Skeletal muscle tissue (tissue), 3 donors: ENCODE measurements at regions not wholly inside any gene's neighbourhood (a gene's known extent, or its start where the extent isn't known, plus 50 kb on each side); places are given as distances from the start of the nearest gene placed in this dataset.

Experiments used
- H3K27ac ChIP-seq: one replicate; pipeline ENCODE4 v1.7.0; 2013; ENCODE audit warnings: mild to moderate bottlenecking, low read depth, low read length, inconsistent platforms
- H3K27me3 ChIP-seq, 3 donors: one replicate each; pipeline ENCODE4 v1.7.0; 2013; ENCODE audit warnings: low read length in 3 of 3; ENCODE audit not compliant: control insufficient read depth in 3 of 3, insufficient read depth in 3 of 3
- H3K36me3 ChIP-seq, 3 donors: one replicate each; pipeline ENCODE4 v1.7.0; 2013; ENCODE audit warnings: low read length in 3 of 3; ENCODE audit not compliant: control insufficient read depth in 3 of 3, insufficient read depth in 3 of 3
- H3K4me1 ChIP-seq, 3 donors: one replicate each; pipeline ENCODE4 v1.7.0; 2013; ENCODE audit warnings: low read length in 3 of 3, mild to moderate bottlenecking in 3 of 3; ENCODE audit not compliant: control insufficient read depth in 3 of 3, insufficient read depth in 3 of 3
- H3K4me3 ChIP-seq, 3 donors: one replicate each; pipeline ENCODE4 v1.7.0; 2013; ENCODE audit warnings: low read length in 3 of 3
- H3K9ac ChIP-seq, 3 donors: one replicate each; pipeline ENCODE4 v1.7.0; 2013; ENCODE audit warnings: low read length in 3 of 3, mild to moderate bottlenecking in 3 of 3, moderate library complexity in 2 of 3, low read depth in 1 of 3
- H3K9me3 ChIP-seq, 3 donors: one replicate each; pipeline ENCODE4 v1.7.0; 2013; ENCODE audit warnings: low read length in 3 of 3; ENCODE audit not compliant: control insufficient read depth in 3 of 3
- donor health status: Osteomylitis.

DNA sequence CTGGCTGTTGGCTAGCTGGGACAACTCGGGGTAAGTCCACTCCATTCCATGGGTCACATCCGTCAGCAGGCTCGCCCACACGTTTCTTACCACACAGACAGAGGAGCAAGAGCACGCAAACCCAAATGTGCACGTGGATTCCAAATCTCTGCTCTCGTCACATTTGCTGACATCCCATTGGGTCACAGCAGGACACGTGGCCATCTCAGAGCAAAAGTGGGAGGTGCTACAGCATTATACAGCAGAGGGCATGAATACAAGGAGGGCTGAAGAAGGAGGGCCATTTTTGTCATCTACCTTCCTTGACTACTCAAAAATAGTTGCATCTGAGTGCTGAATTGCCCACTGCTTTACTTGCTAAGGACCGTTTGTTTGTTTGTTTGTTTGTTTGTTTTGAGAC, 84.7 kb downstream of the RBBP6 start:
- H3K36me3 ChIP-seq = no peaks in the 10 kb centered on the region
- no peak overlapping the region for H3K27ac ChIP-seq
- no peaks in the 10 kb centered on the region for H3K9me3 ChIP-seq
- H3K4me3 ChIP-seq = no peak overlapping the region
- no peaks in the 10 kb centered on the region for H3K27me3 ChIP-seq
- no peaks in the 10 kb centered on the region for H3K4me1 ChIP-seq
- no peak overlapping the region for H3K9ac ChIP-seq

DNA sequence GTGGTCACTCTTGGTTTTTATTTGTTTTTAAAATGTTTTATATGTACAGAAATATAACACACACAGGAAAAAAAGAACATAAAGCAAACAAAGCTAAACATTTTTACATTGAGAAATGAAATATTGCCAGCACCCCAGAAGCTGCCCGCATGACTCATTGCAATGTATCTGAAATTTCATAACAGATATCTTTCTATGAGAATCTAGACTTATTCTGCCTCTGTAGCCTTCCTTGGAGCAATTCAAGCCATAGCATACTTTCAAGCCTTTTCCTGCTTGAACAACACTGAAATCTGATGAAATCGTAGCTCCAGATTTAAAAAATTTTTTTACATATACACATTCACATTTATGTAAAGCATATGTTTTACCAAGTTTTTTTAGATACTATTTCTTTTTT, 86.9 kb downstream of the RBBP6 start:
- no peaks in the 10 kb centered on the region for H3K9me3 ChIP-seq
- no peak overlapping the region for H3K9ac ChIP-seq
- no peak overlapping the region for H3K27ac ChIP-seq
- H3K27me3 ChIP-seq = no peaks in the 10 kb centered on the region
- H3K36me3 ChIP-seq = no peaks in the 10 kb centered on the region
- no peaks in the 10 kb centered on the region for H3K4me1 ChIP-seq
- no peak overlapping the region for H3K4me3 ChIP-seq

DNA sequence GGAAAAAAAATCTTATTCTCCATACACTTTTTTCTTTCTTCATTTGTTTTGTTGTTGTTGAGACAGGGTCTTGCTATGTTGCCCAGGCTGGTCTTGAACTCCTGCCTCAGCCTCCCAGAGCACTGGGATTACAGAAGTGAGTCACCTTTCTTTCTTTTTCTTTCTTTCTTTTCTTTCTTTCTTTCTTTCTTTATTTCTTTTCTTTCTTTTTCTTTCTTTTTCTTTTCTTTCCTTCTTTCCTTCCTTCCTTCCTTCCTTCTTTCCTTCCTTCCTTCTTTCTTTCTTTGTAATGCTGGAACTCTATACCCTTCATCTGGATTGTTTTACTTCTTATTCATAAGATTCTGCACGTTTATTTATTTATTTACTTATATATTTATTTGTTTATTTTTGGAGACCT, 94.5 kb upstream of the TNRC6A start:
- no peaks in the 10 kb centered on the region for H3K36me3 ChIP-seq
- no peak overlapping the region for H3K4me3 ChIP-seq
- no peak overlapping the region for H3K27ac ChIP-seq
- H3K4me1 ChIP-seq = peaks cover 2 to 4% (median 3%) of the 10 kb centered on the region in 3 donors
- no peaks in the 10 kb centered on the region for H3K27me3 ChIP-seq
- H3K9me3 ChIP-seq = no peaks in the 10 kb centered on the region
- H3K9ac ChIP-seq = no peak overlapping the region

DNA sequence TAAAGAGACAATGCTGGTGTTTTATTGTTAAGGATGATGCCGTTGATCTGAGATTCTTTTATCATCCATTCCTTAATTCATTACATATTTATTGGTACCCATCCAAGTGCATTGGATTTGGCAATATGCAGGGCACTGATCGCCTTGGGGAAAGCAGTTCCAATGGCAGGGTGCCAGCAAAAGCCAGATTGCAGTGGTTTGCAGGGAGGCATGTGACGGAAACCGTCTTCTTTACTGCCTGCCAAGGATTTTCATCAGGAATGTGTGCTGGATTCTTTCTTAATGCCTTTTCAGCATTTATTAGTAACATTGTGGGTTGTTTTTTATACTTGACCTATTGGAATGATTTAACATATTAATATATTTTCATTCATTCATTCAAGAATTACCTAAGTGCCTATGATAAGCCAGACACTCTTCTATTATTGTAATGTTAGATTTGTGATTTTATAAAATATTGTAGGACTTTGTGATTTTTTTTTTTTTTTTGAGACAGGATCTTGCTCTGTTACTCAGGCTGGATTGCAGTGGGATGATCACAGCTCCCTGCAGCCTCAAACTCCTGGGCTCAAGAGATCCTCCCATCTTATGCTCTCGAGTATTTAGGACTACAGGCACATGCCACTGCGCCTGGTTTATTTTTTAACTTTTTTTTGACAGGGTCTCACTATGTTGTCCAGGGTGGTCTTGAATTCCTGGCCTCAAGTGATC, 93.4 kb upstream of the TNRC6A start:
- Histone ChIP-seq H3K9me3 (no peaks in the 10 kb centered on the region), H3K27me3 (no peaks in the 10 kb centered on the region), H3K36me3 (no peaks in the 10 kb centered on the region), H3K4me1 (peaks cover 2 to 4% (median 3%) of the 10 kb centered on the region in 3 donors), H3K4me3 (no peak overlapping the region), H3K9ac (no peak overlapping the region), H3K27ac (no peak overlapping the region)

DNA sequence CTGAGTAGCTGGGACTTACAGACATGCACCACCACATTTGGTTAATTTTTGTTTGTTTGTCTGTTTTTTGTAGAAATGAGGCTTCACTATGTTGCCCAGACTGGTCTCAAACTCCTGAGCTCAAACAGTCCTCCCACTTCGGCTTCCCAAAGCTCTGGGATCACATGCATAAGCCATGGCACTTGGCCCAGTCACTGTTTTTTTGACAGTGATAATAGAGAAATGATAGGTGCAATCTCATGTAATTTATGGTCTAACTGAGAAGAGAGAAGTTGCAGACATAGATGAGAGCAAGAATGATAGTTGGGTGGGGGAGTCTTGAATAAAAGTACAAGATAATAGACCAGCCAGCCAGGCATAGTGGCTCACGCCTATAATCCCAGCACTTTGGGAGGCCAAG, 89.7 kb upstream of the TNRC6A start:
- H3K27me3 ChIP-seq = no peaks in the 10 kb centered on the region
- no peaks in the 10 kb centered on the region for H3K9me3 ChIP-seq
- no peak overlapping the region for H3K4me3 ChIP-seq
- no peaks in the 10 kb centered on the region for H3K36me3 ChIP-seq
- no peak overlapping the region for H3K27ac ChIP-seq
- peaks cover 2 to 4% (median 3%) of the 10 kb centered on the region in 3 donors for H3K4me1 ChIP-seq
- no peak overlapping the region for H3K9ac ChIP-seq

DNA sequence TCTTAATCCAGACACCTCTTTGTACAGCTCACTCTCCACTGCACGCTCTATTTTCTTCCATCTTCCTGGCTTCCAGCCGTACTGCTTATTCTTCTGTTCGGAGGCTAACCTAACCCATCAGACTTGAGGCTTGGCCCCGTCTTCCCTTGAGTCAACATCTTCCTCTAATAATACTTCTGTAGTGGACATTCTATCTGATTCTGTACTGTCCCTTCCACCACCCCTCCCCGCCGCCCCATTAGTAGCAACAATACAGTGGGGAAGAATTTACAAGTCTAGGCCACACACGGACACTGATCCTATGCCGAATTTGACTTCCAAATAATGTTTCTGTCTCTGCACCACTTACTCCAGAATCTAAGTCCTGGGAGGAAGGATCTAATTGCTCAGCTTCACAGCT, 86.0 kb upstream of the TNRC6A start:
- H3K27me3 ChIP-seq = no peaks in the 10 kb centered on the region

DNA sequence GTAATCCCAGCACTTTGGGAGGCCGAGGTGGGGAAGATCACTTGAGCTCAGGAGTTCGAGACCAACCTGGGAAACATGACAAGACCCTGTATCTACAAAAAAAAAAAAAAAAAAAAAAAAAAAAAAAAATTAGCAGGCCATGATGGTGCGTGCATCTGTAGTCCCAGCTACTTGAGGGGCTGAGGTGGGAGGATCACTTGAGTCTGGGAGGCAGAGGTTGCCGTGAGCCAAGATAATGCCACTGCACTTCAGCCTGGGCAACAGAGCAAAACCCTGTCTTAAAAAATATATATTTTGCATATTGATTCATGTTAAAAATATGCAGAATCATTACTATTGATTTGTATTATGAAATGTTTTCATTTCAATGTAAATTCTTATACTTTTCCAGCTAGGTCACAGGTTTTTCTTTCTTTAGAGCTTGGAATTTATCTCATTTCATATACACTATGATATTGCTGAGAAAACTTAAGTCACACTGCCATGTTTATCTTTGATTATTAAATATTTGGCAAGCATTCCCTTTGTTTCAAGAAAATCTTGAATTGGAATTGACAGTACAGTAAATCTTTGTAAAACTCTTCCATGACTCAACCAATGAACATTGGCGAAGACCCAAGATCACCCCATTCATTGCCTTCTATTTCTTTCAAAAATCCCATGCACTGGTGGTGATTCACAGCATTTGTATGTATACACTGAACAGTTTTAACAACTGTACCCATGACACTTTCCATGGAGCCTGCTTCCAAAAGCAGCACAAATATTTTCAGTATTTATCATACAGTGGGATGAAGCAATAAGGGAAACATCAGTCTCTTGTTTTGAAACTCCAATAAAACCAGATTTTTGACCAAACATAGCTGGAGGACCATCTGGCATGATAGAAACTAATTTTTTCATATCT, 83.5 kb upstream of the TNRC6A start:
- H3K27me3 ChIP-seq = no peaks in the 10 kb centered on the region
- H3K9ac ChIP-seq = no peak overlapping the region
- no peaks in the 10 kb centered on the region for H3K36me3 ChIP-seq
- no peaks in the 10 kb centered on the region for H3K9me3 ChIP-seq
- no peak overlapping the region for H3K4me3 ChIP-seq
- no peaks in the 10 kb centered on the region for H3K4me1 ChIP-seq
- H3K27ac ChIP-seq = no peak overlapping the region

More for the DNA sequence above, 86.0 kb upstream of the TNRC6A start:
- H3K9ac ChIP-seq = no peak overlapping the region
- H3K36me3 ChIP-seq = no peaks in the 10 kb centered on the region
- H3K9me3 ChIP-seq = no peaks in the 10 kb centered on the region
- no peak overlapping the region for H3K4me3 ChIP-seq
- H3K27ac ChIP-seq = no peak overlapping the region
- H3K4me1 ChIP-seq = no peaks in the 10 kb centered on the region

DNA sequence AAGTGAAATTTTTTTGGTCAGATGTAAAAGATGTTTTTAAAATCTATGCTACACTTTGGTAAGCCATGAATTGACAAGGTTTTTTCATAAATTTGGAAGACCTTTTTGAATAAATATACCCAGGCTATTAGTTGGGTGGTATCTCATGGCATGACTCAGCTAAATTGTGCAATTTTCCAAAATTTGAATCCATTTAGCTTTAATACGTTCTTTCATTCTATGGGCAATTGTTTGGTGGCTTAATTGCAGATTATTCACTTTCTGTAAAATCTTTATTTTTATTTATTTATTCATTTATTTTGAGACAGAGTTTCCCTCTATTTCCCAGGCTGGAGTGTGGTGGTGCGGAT, 82.8 kb upstream of the TNRC6A start:
- no peak overlapping the region for H3K9ac ChIP-seq
- H3K9me3 ChIP-seq = no peaks in the 10 kb centered on the region
- no peaks in the 10 kb centered on the region for H3K4me1 ChIP-seq
- no peaks in the 10 kb centered on the region for H3K36me3 ChIP-seq
- no peaks in the 10 kb centered on the region for H3K27me3 ChIP-seq
- H3K4me3 ChIP-seq = no peak overlapping the region
- H3K27ac ChIP-seq = no peak overlapping the region

DNA sequence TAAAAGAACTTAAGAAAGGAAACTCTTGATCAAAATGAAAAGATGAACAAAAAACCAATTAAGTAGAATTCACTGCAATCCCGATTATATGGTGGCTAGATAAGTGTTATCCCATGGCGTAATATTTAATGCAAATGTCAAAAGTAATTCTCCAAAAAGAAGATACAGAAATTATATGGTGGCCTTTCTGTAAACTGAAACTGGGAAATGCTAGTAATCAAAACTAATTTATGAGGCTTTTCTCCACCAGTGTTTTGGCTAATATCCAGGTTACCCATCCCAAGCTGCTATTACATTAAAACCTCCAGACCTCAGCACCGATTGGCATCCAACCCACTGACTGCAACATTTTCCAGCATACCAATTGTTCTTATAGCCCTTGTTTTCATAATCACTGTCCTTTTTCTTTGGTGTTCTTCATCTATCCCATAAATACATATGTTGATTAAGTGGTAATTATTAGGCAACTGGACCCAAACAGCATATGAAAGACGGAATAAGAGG, 77.2 kb upstream of the TNRC6A start:
- H3K36me3 ChIP-seq = no peaks in the 10 kb centered on the region
- no peaks in the 10 kb centered on the region for H3K4me1 ChIP-seq
- no peak overlapping the region for H3K4me3 ChIP-seq
- no peak overlapping the region for H3K9ac ChIP-seq
- H3K9me3 ChIP-seq = no peaks in the 10 kb centered on the region
- no peak overlapping the region for H3K27ac ChIP-seq
- H3K27me3 ChIP-seq = no peaks in the 10 kb centered on the region

DNA sequence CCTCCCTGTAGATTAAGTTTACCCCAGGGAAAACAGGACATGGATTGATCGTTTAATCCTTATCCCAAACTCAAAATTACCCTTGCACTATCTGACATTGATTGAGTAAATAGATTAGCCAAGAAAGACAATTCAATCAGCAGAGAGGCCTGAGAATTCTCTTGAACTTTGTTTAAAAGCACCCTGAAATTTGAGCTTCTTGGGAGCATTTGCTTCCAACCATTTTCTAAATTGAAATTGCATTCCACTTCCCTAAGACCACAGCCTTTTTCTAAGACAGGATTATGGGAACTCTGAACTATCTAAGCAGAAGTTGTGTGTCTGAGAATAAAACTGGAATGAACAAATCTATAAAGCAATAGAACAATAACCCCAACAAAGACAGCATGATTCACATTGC, 76.6 kb upstream of the TNRC6A start:
- Histone ChIP-seq H3K4me1 (no peaks in the 10 kb centered on the region), H3K4me3 (no peak overlapping the region), H3K36me3 (no peaks in the 10 kb centered on the region), H3K9ac (no peak overlapping the region), H3K27ac (no peak overlapping the region), H3K9me3 (no peaks in the 10 kb centered on the region), H3K27me3 (no peaks in the 10 kb centered on the region)
